Left ventricle myocardium inferior (tissue), 1 donor: ENCODE measurements at regions not wholly inside any gene's neighbourhood (a gene's known extent, or its start where the extent isn't known, plus 50 kb on each side); places are given as distances from the start of the nearest gene placed in this dataset.

Experiments used
- DNase-seq: peaks from one replicate; pipeline ENCODE4 v3.0.0-alpha.2; 2020
- H3K27ac ChIP-seq: fragments of 200-600 bp; replicated peaks from 2 replicates; pipeline ENCODE4 v1.8.0; 2021
- H3K27me3 ChIP-seq: fragments of 200-600 bp; 2 replicates; pipeline ENCODE4 v1.8.0; 2021; ENCODE audit warnings: low read depth
- H3K36me3 ChIP-seq: fragments of 200-600 bp; 2 replicates; pipeline ENCODE4 v1.8.0; 2021
- H3K4me1 ChIP-seq: fragments of 200-600 bp; 2 replicates; pipeline ENCODE4 v1.8.0; 2021
- H3K4me3 ChIP-seq: fragments of 200-600 bp; 2 replicates; pipeline ENCODE4 v1.8.0; 2021; ENCODE audit warnings: mild to moderate bottlenecking, moderate library complexity
- H3K9me3 ChIP-seq: fragments of 200-600 bp; replicated peaks from 2 replicates; pipeline ENCODE4 v1.8.0; 2021
- intact Hi-C: fragments of 100-400 bp; cut with micrococcal nuclease; formaldehyde crosslinking; loops from one replicate; pipeline ENCODE4 v1.11.0; 2022
- TF ChIP-seq, protein P1 (sequence below): fragments of 200-600 bp; IDR thresholded peaks from 2 replicates; pipeline ENCODE4 v1.8.0; 2021; ENCODE audit warnings: antibody characterized with exemption, mild to moderate bottlenecking, borderline replicate concordance
- donor health status: DM: no; HTN: yes; CAD: no; lungs with severe emphysema.

DNA sequence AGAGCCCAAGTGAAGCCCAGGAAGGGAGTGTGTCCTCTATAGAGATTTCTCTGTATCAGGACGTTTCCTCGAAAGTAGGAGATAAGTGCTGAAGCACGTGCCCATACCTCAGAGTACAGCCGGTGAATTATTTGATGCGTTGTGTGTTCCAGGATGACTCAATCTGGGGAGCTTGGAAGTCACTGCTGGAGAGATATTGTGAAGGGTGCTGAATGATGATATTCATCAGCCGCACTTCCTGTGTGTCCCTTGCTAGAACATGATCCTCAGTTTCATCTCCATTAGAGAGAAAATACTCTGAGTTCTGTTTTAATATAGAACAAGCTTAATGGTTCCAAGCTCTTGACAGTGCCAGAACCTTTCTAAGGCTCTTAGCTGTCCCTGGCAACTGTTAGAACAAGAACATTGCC, 402.3 kb upstream of the ADAMTSL1 start:
- Histone ChIP-seq H3K9me3 (no peaks in the 10 kb centered on the region), H3K27me3 (no peaks in the 10 kb centered on the region), H3K27ac (peak overlapping the region; percentile 22), H3K4me1 (peaks cover 7% of the 10 kb centered on the region), H3K36me3 (no peaks in the 10 kb centered on the region), H3K4me3 (no peak overlapping the region)
- intact Hi-C loops: no loop called here
- TF ChIP-seq, protein P1, sequence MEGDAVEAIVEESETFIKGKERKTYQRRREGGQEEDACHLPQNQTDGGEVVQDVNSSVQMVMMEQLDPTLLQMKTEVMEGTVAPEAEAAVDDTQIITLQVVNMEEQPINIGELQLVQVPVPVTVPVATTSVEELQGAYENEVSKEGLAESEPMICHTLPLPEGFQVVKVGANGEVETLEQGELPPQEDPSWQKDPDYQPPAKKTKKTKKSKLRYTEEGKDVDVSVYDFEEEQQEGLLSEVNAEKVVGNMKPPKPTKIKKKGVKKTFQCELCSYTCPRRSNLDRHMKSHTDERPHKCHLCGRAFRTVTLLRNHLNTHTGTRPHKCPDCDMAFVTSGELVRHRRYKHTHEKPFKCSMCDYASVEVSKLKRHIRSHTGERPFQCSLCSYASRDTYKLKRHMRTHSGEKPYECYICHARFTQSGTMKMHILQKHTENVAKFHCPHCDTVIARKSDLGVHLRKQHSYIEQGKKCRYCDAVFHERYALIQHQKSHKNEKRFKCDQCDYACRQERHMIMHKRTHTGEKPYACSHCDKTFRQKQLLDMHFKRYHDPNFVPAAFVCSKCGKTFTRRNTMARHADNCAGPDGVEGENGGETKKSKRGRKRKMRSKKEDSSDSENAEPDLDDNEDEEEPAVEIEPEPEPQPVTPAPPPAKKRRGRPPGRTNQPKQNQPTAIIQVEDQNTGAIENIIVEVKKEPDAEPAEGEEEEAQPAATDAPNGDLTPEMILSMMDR: no peak
- DNase-seq: no peak

DNA sequence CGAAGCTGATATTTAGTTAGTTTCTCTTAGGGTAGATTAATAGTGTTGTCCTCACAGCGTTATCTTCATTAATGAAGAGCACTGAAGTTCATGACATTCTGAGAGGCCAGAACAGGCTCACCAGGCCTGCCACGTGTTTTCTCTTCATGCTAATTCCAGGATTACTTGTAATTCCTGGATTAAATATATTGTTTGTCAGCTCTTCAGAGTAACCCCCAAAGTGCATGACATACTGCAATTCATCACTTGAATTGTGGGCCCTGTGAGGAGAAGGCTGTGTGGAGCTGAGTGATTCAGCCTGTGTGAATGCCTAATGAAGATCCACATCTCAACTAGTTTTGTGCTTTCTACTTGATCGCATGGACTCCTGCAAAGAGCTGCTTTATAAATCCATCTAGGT, 401.0 kb upstream of the ADAMTSL1 start:
- no peak overlapping the region for H3K4me3 ChIP-seq
- no peaks in the 10 kb centered on the region for H3K27me3 ChIP-seq
- no peaks in the 10 kb centered on the region for H3K36me3 ChIP-seq
- no peak overlapping the region for H3K27ac ChIP-seq
- no peak for DNase-seq
- intact Hi-C loops: no loop called here
- TF ChIP-seq, protein P1: no peak
- no peaks in the 10 kb centered on the region for H3K9me3 ChIP-seq
- peaks cover 7% of the 10 kb centered on the region for H3K4me1 ChIP-seq

DNA sequence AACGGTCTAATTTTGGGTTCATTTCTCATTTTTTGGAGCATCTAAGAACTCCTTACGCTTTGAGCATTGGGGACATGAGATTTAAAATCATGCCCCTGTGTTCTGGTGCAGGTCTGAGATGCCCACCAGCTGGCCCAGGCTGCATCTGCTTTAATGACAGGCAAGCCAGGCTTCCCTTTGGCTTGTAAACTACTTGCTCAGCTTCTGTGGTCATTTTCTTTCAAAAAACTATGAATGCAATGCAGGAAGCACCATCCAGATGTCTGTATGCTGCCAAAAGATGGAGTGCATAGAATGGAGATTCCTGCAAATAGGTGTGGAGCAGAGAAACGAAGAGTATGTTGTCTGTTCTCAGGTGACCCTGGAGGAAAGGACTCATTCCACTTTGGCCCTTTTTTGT, 399.9 kb upstream of the ADAMTSL1 start:
- Histone ChIP-seq H3K4me1 (peaks cover 7% of the 10 kb centered on the region), H3K27me3 (peaks cover 4% of the 10 kb centered on the region), H3K27ac (no peak overlapping the region), H3K9me3 (no peaks in the 10 kb centered on the region), H3K36me3 (no peaks in the 10 kb centered on the region), H3K4me3 (no peak overlapping the region)
- TF ChIP-seq, protein P1: no peak
- intact Hi-C loops: no loop called here
- no peak for DNase-seq

DNA sequence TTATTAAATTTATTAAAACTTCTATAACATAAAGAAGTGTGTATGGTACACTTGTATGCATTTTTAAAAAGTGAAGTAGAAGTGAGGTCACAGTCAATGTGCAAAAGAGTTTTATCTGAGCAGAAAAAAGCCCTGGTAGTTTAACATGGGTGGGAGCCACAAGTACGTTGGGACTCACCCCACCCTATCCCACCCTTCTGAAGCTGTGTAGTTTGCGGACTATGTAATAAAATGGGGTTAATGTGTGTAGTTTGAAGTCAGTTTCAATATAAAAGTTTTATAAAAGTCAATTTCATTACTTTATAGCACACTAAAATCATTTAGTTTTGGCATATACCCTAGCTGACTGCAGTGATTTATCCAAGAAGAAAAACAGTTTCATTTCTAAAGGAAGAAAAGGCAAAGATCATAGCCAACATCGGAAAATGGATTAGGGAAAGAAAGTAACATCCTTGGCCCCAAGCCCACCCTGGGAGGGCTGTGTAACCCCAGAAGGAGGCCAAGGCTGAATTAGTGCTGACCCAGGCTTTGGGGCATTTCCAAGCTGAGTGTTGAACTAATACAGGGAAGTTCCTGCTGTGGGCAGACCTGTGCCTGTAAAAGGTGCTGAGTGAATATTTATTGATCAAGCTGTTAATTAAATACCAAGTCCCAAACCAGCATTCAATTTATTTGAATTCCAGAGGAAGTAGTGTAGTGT, 398.6 kb upstream of the ADAMTSL1 start:
- intact Hi-C loops: no loop called here
- no peaks in the 10 kb centered on the region for H3K9me3 ChIP-seq
- no peaks in the 10 kb centered on the region for H3K36me3 ChIP-seq
- no peak overlapping the region for H3K4me3 ChIP-seq
- TF ChIP-seq, protein P1: no peak
- no peak for DNase-seq
- H3K4me1 ChIP-seq: peaks cover 7% of the 10 kb centered on the region
- H3K27ac ChIP-seq: no peak overlapping the region
- peaks cover 6% of the 10 kb centered on the region for H3K27me3 ChIP-seq

DNA sequence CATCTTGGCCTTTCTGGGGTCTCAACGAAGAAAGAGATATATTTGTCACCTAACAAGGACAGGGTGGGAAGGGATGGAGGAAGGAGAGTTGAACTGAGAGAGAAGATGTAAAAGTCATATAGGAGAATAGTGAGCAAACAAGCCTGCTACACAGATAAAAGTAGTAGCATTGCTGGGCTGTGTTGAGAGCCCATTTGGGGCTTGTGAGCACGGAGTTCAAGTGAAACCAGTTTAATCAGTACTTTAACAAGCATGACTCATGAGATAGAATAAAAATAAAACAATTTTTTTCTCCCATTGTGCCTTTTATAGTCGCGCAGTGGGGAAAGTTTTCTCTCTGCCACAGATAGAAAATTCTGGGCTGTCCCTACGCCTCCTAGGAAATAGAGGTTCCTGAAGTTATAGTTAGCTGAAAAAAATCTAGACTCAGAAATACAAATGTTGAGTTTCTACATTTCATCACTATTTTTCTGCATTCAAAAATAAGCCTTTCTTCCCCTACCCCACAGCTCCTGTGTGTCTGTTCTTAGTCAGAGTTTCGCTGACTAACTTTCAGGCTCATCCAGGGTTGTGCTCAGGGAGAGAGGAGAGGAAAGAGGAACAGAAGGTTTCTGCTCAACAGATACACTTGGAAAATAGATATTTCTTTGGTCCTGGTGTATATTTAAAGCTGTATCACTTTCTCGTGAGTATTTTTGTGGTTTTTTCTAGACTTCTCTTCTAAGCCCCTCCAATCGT, 395.8 kb upstream of the ADAMTSL1 start:
- TF ChIP-seq, protein P1: no peak
- Histone ChIP-seq H3K4me1 (no peaks in the 10 kb centered on the region), H3K4me3 (no peak overlapping the region), H3K27ac (no peak overlapping the region), H3K9me3 (no peaks in the 10 kb centered on the region), H3K36me3 (no peaks in the 10 kb centered on the region), H3K27me3 (peaks cover 6% of the 10 kb centered on the region)
- DNase-seq: no peak
- intact Hi-C loops: no loop called here
